Ascending aorta (tissue), 2 donors: ENCODE measurements at regions not wholly inside any gene's neighbourhood (a gene's known extent, or its start where the extent isn't known, plus 50 kb on each side); places are given as distances from the start of the nearest gene placed in this dataset.

ENCODE experiments used
- DNase-seq, 2 donors: peaks; one replicate each; pipeline ENCODE4 v3.0.0-alpha.2; 2019; ENCODE audit warnings: low spot score in 2 of 2
- H3K27ac ChIP-seq, 2 donors: fragments of 200-600 bp; sonication (generic); one replicate each; pipeline ENCODE4 v1.5.1; 2016 to 2017; ENCODE audit warnings: mild to moderate bottlenecking in 1 of 2
- H3K27me3 ChIP-seq: fragments of 200-600 bp; sonication (generic); one replicate; pipeline ENCODE4 v1.5.1; 2017
- H3K36me3 ChIP-seq, 2 donors: fragments of 200-600 bp; sonication (generic); one replicate each; pipeline ENCODE4 v1.5.1; 2016
- H3K4me1 ChIP-seq, 2 donors: fragments of 200-600 bp; sonication (generic); one replicate each; pipeline ENCODE4 v1.5.1; 2016 to 2017; ENCODE audit warnings: mild to moderate bottlenecking in 1 of 2
- H3K4me3 ChIP-seq, 2 donors: fragments of 200-600 bp; sonication (generic); one replicate each; pipeline ENCODE4 v1.5.1; 2016 to 2017; ENCODE audit warnings: mild to moderate bottlenecking in 1 of 2
- H3K9me3 ChIP-seq, 2 donors: fragments of 200-600 bp; sonication (generic); one replicate each; pipeline ENCODE4 v1.5.1; 2016
- CTCF ChIP-seq, 3 experiments: fragments of 200-600 bp in 2 of 3; fragments of 450-650 bp in 1 of 3; sonication (generic) in 2 of 3; IDR thresholded peaks; one replicate each; pipeline ENCODE4 v1.5.1; 2016 to 2019; ENCODE audit warnings: antibody characterized with exemption in 3 of 3, mild to moderate bottlenecking in 1 of 3, moderate library complexity in 1 of 3
- intact Hi-C: fragments of 100-400 bp; cut with DNase I; formaldehyde crosslinking; loops from one replicate; pipeline ENCODE4 v1.15.1; 2023

GRCh38 chr9:2257248-2257929 lies 242.2 kb downstream of the SMARCA2 start:
- H3K36me3 ChIP-seq, result no peaks in the 10 kb centered on the region
- no peaks in the 10 kb centered on the region for H3K4me1 ChIP-seq
- no peak overlapping the region for H3K4me3 ChIP-seq
- H3K27me3 ChIP-seq, result no peaks in the 10 kb centered on the region
- intact Hi-C loops, result no loop called here
- no peak overlapping the region for H3K27ac ChIP-seq
- TF ChIP-seq CTCF (IDR thresholded peaks at IDR 0.05), result no peak
- no peak for DNase-seq
- no peaks in the 10 kb centered on the region for H3K9me3 ChIP-seq

GRCh38 chr9:2260417-2261306 lies 245.5 kb downstream of the SMARCA2 start:
- no peak for TF ChIP-seq CTCF (IDR thresholded peaks at IDR 0.05)
- no peak overlapping the region for H3K4me3 ChIP-seq
- intact Hi-C loops, result no loop called here
- no peak for DNase-seq
- H3K9me3 ChIP-seq, result no peaks in the 10 kb centered on the region
- peaks cover 0 to 3% of the 10 kb centered on the region in 2 donors for H3K4me1 ChIP-seq
- H3K27me3 ChIP-seq, result no peaks in the 10 kb centered on the region
- no peak overlapping the region for H3K27ac ChIP-seq
- H3K36me3 ChIP-seq, result no peaks in the 10 kb centered on the region

- Histone ChIP-seq H3K27me3 (no peaks in the 10 kb centered on the region), H3K9me3 (no peaks in the 10 kb centered on the region), H3K4me3 (no peak overlapping the region), H3K27ac (no peak overlapping the region), H3K4me1 (peaks cover 0 to 3% of the 10 kb centered on the region in 2 donors), H3K36me3 (no peaks in the 10 kb centered on the region)
- TF ChIP-seq CTCF (IDR thresholded peaks at IDR 0.05), result no peak
- intact Hi-C loops, result no loop called here
- DNase-seq, result no peak
Measured at GRCh38 chr9:2261421-2262103, 246.4 kb downstream of the SMARCA2 start.

GRCh38 chr9:2262386-2263071 lies 247.4 kb downstream of the SMARCA2 start:
- Histone ChIP-seq H3K9me3 (no peaks in the 10 kb centered on the region), H3K36me3 (no peaks in the 10 kb centered on the region), H3K27ac (no peak overlapping the region), H3K4me1 (peaks cover 0 to 3% of the 10 kb centered on the region in 2 donors), H3K27me3 (no peaks in the 10 kb centered on the region), H3K4me3 (no peak overlapping the region)
- no peak for TF ChIP-seq CTCF (IDR thresholded peaks at IDR 0.05)
- DNase-seq, result no peak
- intact Hi-C loops, result no loop called here

GRCh38 chr9:2263111-2263510 lies 248.0 kb downstream of the SMARCA2 start:
- H3K27ac ChIP-seq, result no peak overlapping the region
- TF ChIP-seq CTCF (IDR thresholded peaks at IDR 0.05), result no peak
- H3K36me3 ChIP-seq, result no peaks in the 10 kb centered on the region
- intact Hi-C loops, result no loop called here
- peaks cover 0 to 3% of the 10 kb centered on the region in 2 donors for H3K4me1 ChIP-seq
- no peak for DNase-seq
- no peaks in the 10 kb centered on the region for H3K9me3 ChIP-seq
- no peak overlapping the region for H3K4me3 ChIP-seq
- H3K27me3 ChIP-seq, result no peaks in the 10 kb centered on the region
